ENCODE measurements at regions not wholly inside any gene's neighbourhood (a gene's known extent, or its start where the extent isn't known, plus 50 kb on each side); places are given as distances from the start of the nearest gene placed in this dataset.

- FAIRE-seq (no peak), DNase-seq (ENCODE audit: insufficient read length, low spot score) (no peak)
Observed at GRCh38 chr12:107318806-107319532, 225.6 kb upstream of the CRY1 start.

GRCh38 chr12:107319533-107320032, 226.2 kb upstream of the CRY1 start:
- FAIRE-seq: no peak

GRCh38 chr12:107320033-107320928, 226.9 kb upstream of the CRY1 start:
- no peak for FAIRE-seq
- DNase-seq (ENCODE audit: insufficient read length, low spot score): no peak

More at GRCh38 chr12:107319533-107320032, 226.2 kb upstream of the CRY1 start:
- no peak for DNase-seq (ENCODE audit: insufficient read length, low spot score)

- peak; percentile 16 for FAIRE-seq
- DNase-seq (ENCODE audit: insufficient read length, low spot score): no peak
Observed at GRCh38 chr12:107320929-107321631, 227.7 kb upstream of the CRY1 start.

GRCh38 chr12:107322063-107322462, 228.7 kb upstream of the CRY1 start:
- FAIRE-seq: no peak
- no peak for DNase-seq (ENCODE audit: insufficient read length, low spot score)

GRCh38 chr12:107325075-107325608, 231.8 kb upstream of the CRY1 start:
- FAIRE-seq: no peak
- no peak for DNase-seq (ENCODE audit: insufficient read length, low spot score)

- DNase-seq (ENCODE audit: insufficient read length, low spot score) (no peak), FAIRE-seq (no peak)
Observed at GRCh38 chr12:107326237-107326636, 232.9 kb upstream of the CRY1 start.

GRCh38 chr12:107327651-107328182, 234.4 kb upstream of the CRY1 start:
- peak; percentile 46 for FAIRE-seq
- no peak for DNase-seq (ENCODE audit: insufficient read length, low spot score)

- FAIRE-seq (peak; percentile 46), DNase-seq (ENCODE audit: insufficient read length, low spot score) (peak; percentile 61)
Observed at GRCh38 chr12:107328442-107329133, 235.2 kb upstream of the CRY1 start.

- DNase-seq (ENCODE audit: insufficient read length, low spot score) (no peak), FAIRE-seq (no peak)
Observed at GRCh38 chr12:107329569-107330324, 236.4 kb upstream of the CRY1 start.

GRCh38 chr12:107330831-107331431, 237.6 kb upstream of the CRY1 start:
- no peak for DNase-seq (ENCODE audit: insufficient read length, low spot score)
- FAIRE-seq: no peak

GRCh38 chr12:107331471-107331870, 238.1 kb upstream of the CRY1 start:
- DNase-seq (ENCODE audit: insufficient read length, low spot score): no peak
- FAIRE-seq: no peak

- no peak for FAIRE-seq
- DNase-seq (ENCODE audit: insufficient read length, low spot score): no peak
Observed at GRCh38 chr12:107331912-107332311, 238.6 kb upstream of the CRY1 start.

GRCh38 chr12:107332743-107333142, 239.4 kb upstream of the CRY1 start:
- FAIRE-seq: no peak
- DNase-seq (ENCODE audit: insufficient read length, low spot score): no peak

GRCh38 chr12:107335802-107336570, 242.6 kb upstream of the CRY1 start:
- no peak for FAIRE-seq
- DNase-seq (ENCODE audit: insufficient read length, low spot score): no peak

- no peak for FAIRE-seq
Observed at GRCh38 chr12:107336695-107337094, 243.3 kb upstream of the CRY1 start.

GRCh38 chr12:107337346-107338095, 244.2 kb upstream of the CRY1 start:
- FAIRE-seq: peak; percentile 26
- no peak for DNase-seq (ENCODE audit: insufficient read length, low spot score)

More at GRCh38 chr12:107336695-107337094, 243.3 kb upstream of the CRY1 start:
- no peak for DNase-seq (ENCODE audit: insufficient read length, low spot score)

Data from HTR-8/SVneo (cell line).